PC-3 (cell line): ENCODE measurements at regions not wholly inside any gene's neighbourhood (a gene's known extent, or its start where the extent isn't known, plus 50 kb on each side); places are given as distances from the start of the nearest gene placed in this dataset.

ENCODE experiments used
- ATAC-seq: fragments of 200-7000 bp; cut with Tn5 transposase; 2 replicates; pipeline ENCODE4 v1.9.1; 2020; ENCODE audit warnings: mild to moderate bottlenecking, moderate library complexity
- BruUV-seq: library from RNA; stranded (reverse); fragments of 400-500 nt; replicated peaks from 2 replicates; lab custom pipeline; 2021; lab: Mats Ljungman, UMichigan
- CTCF ChIA-PET: fragments of 300-600 bp; sonication (Branson Sonifier 250); formaldehyde crosslinking; loops from one replicate; lab custom pipeline; 2022; ENCODE audit warnings: antibody characterized with exemption; lab: Charles Lee
- POLR2A ChIA-PET: fragments of 300-600 bp; sonication (Branson Sonifier 250); formaldehyde crosslinking; loops from one replicate; lab custom pipeline; 2022; ENCODE audit warnings: antibody characterized with exemption; ENCODE audit not compliant: unreplicated experiment; lab: Charles Lee
- DNase-seq: peaks from one replicate; pipeline ENCODE4 v3.0.0-alpha.2; 2015
- H2AFZ ChIP-seq: fragments of 300-600 bp; sonication (generic); 2 replicates; pipeline ENCODE4 v1.6.0; 2016; ENCODE audit warnings: antibody characterized with exemption, low read length
- H3F3A ChIP-seq: fragments of 300-600 bp; sonication (generic); one replicate; pipeline ENCODE4 v1.6.0; 2017; ENCODE audit warnings: antibody characterized with exemption, low read length, control low read depth, mild to moderate bottlenecking; ENCODE audit not compliant: unreplicated experiment
- H3K27ac ChIP-seq: fragments of 300-600 bp; sonication (generic); 2 replicates; pipeline ENCODE4 v1.5.1; 2016; ENCODE audit warnings: mild to moderate bottlenecking, low read length
- H3K27me3 ChIP-seq: fragments of 300-600 bp; sonication (generic); 2 replicates; pipeline ENCODE4 v1.6.1; 2016; ENCODE audit warnings: low read length, mixed read lengths
- H3K36me3 ChIP-seq: fragments of 300-600 bp; sonication (generic); 2 replicates; pipeline ENCODE4 v1.6.1; 2016; ENCODE audit warnings: low read depth, mixed run types, low read length, mixed read lengths
- H3K4me1 ChIP-seq: fragments of 300-600 bp; sonication (generic); 2 replicates; pipeline ENCODE4 v1.5.1; 2016; ENCODE audit warnings: low read length; ENCODE audit not compliant: insufficient read depth
- H3K4me2 ChIP-seq: fragments of 300-600 bp; sonication (generic); 2 replicates; pipeline ENCODE4 v1.6.0; 2016; ENCODE audit warnings: low read length
- H3K4me3 ChIP-seq: fragments of 300-600 bp; sonication (generic); 2 replicates; pipeline ENCODE4 v1.5.1; 2016; ENCODE audit warnings: mild to moderate bottlenecking, low read length, mixed read lengths
- H3K79me2 ChIP-seq: fragments of 300-600 bp; sonication (generic); 2 replicates; pipeline ENCODE4 v1.6.1; 2017; ENCODE audit warnings: low read length, mixed read lengths
- H3K9ac ChIP-seq: fragments of 300-600 bp; sonication (generic); 2 replicates; pipeline ENCODE4 v1.6.0; 2016; ENCODE audit warnings: mild to moderate bottlenecking, low read length
- H3K9me2 ChIP-seq: fragments of 300-600 bp; sonication (generic); replicated peaks from 2 replicates; pipeline ENCODE4 v1.6.1; 2016; ENCODE audit warnings: mixed run types, low read length, mixed read lengths
- H3K9me3 ChIP-seq: fragments of 300-600 bp; sonication (generic); 2 replicates; pipeline ENCODE4 v1.6.1; 2016; ENCODE audit warnings: low read length, mixed read lengths
- H4K20me1 ChIP-seq: fragments of 300-600 bp; sonication (generic); 2 replicates; pipeline ENCODE4 v1.6.1; 2016; ENCODE audit warnings: low read length, mixed read lengths
- CTCF ChIP-seq: fragments of 300-600 bp; sonication (generic); conservative IDR thresholded peaks from 2 replicates; pipeline ENCODE4 v1.5.1; 2017; ENCODE audit warnings: antibody characterized with exemption, low read depth, mild to moderate bottlenecking, low read length
- EZH2 ChIP-seq: fragments of 300-600 bp; sonication (generic); IDR thresholded peaks from one replicate; pipeline ENCODE4 v1.6.1; 2017; ENCODE audit warnings: antibody characterized with exemption, mild to moderate bottlenecking, low read length; ENCODE audit not compliant: unreplicated experiment
- EZH2phosphoT487 ChIP-seq: fragments of 300-600 bp; sonication (generic); IDR thresholded peaks from 2 replicates; pipeline ENCODE4 v1.6.1; 2018; ENCODE audit warnings: mild to moderate bottlenecking, antibody characterized with exemption, low read length, borderline replicate concordance
- intact Hi-C: fragments of 100-400 bp; cut with micrococcal nuclease; formaldehyde crosslinking; loops from 2 replicates; pipeline ENCODE4 v1.9.0; 2023

GRCh38 chr3:152159328-152159727 lies 109.4 kb upstream of the MBNL1 start:
- Histone ChIP-seq H3K4me3 (peak overlapping the region; percentile 7; the same call in 1 of the 2 replicates), H2AFZ (peak overlapping the region; percentile 42), H3K9me2 (no peaks in the 10 kb centered on the region), H3K9ac (peak overlapping the region; percentile 0; the same call in 1 of the 2 replicates), H3K4me1 (peaks cover 23% of the 10 kb centered on the region), H3K9me3 (no peaks in the 10 kb centered on the region), H3K27ac (peak overlapping the region; percentile 29), H3K79me2 (no peaks in the 10 kb centered on the region), H3K36me3 (no peaks in the 10 kb centered on the region), H4K20me1 (no peaks in the 10 kb centered on the region), H3K4me2 (peak overlapping the region; percentile 44), H3F3A (no peaks in the 10 kb centered on the region), H3K27me3 (no peaks in the 10 kb centered on the region)
- ChIA-PET CTCF (interaction anchor here (0.6 to 1.2 kb wide), 6 partner anchors 36 to 110 kb away, joined by 3 to 9 read pairs (median 4); no protein-coding TSS in a partner anchor), POLR2A (interaction anchor here (0.5 to 1.0 kb wide), 13 partner anchors 13 to 854 kb away, joined by 3 to 18 read pairs (median 4); partner anchors contain the start of gene MBNL1)
- ATAC-seq = peak; percentile 99
- intact Hi-C loops = loop anchor here (1.0 to 5.0 kb wide), 6 partner anchors 16 to 133 kb away; partner anchors contain the start of gene MBNL1
- DNase-seq = peak; percentile 93
- TF ChIP-seq EZH2 = no peak
- TF ChIP-seq CTCF = no peak
- TF ChIP-seq EZH2phosphoT487 = no peak
- BruUV-seq = no TSS peak

- H3F3A ChIP-seq = no peaks in the 10 kb centered on the region
- CTCF ChIA-PET = no interaction called here
- no peak overlapping the region for H3K9ac ChIP-seq
- no peaks in the 10 kb centered on the region for H4K20me1 ChIP-seq
- DNase-seq (no peak), ATAC-seq (no peak)
- H3K36me3 ChIP-seq = no peaks in the 10 kb centered on the region
- no peak for TF ChIP-seq CTCF
- TF ChIP-seq EZH2phosphoT487 = no peak
- no peak for TF ChIP-seq EZH2
- H3K4me2 ChIP-seq = no peak overlapping the region
- no peak overlapping the region for H3K27ac ChIP-seq
- POLR2A ChIA-PET = no interaction called here
- peak overlapping the region; percentile 25; the same call in 1 of the 2 replicates for H2AFZ ChIP-seq
- BruUV-seq = no TSS peak
- no peaks in the 10 kb centered on the region for H3K9me2 ChIP-seq
- H3K27me3 ChIP-seq = no peaks in the 10 kb centered on the region
- no peak overlapping the region for H3K4me3 ChIP-seq
- H3K79me2 ChIP-seq = no peaks in the 10 kb centered on the region
- intact Hi-C loops = no loop called here
- H3K4me1 ChIP-seq = peaks cover 23% of the 10 kb centered on the region
- no peaks in the 10 kb centered on the region for H3K9me3 ChIP-seq
Measured at GRCh38 chr3:152160350-152161011, 108.2 kb upstream of the MBNL1 start.

GRCh38 chr3:152172460-152172859 lies 96.3 kb upstream of the MBNL1 start:
- Histone ChIP-seq H3K36me3 (no peaks in the 10 kb centered on the region), H2AFZ (no peak overlapping the region), H3F3A (peaks cover 3% of the 10 kb centered on the region), H3K79me2 (no peaks in the 10 kb centered on the region), H4K20me1 (no peaks in the 10 kb centered on the region), H3K4me3 (no peak overlapping the region), H3K27me3 (no peaks in the 10 kb centered on the region), H3K9me2 (no peaks in the 10 kb centered on the region), H3K9ac (no peak overlapping the region), H3K9me3 (no peaks in the 10 kb centered on the region), H3K4me2 (no peak overlapping the region), H3K4me1 (peaks cover 28% of the 10 kb centered on the region), H3K27ac (no peak overlapping the region)
- ChIA-PET CTCF (no interaction called here), POLR2A (no interaction called here)
- intact Hi-C loops = no loop called here
- no peak for ATAC-seq
- no TSS peak for BruUV-seq
- no peak for DNase-seq
- no peak for TF ChIP-seq EZH2
- TF ChIP-seq EZH2phosphoT487 = no peak
- no peak for TF ChIP-seq CTCF
